SHP77 treated with DMSO at 0.1 percent for 48 hours (cell line): ENCODE measurements at regions not wholly inside any gene's neighbourhood (a gene's known extent, or its start where the extent isn't known, plus 50 kb on each side); places are given as distances from the start of the nearest gene placed in this dataset.

Experiments
- DNase-seq: peaks from one replicate; lab custom pipeline; 2025; lab: John Stamatoyannopoulos, UW

DNA sequence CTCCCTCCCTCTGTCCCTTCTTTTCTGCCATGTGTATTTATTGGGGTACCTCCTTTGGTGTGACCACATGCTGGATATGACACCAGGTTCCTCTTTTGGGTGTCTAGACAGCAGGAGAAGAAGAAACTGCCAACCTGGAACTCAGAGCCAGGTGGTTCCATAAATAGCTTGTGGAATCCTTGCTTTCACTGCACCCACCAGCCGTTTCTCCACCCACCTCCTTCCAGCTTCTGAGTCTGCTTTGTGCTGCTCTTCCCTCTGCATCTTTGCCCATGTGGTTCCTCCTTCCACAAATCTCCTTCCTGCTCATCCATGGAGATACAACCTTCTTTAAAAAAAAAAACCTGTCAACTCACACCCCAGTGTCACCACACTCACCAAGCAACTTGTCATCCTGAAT is 80.2 kb upstream of the SKOR2 start:
- DNase-seq: no peak

GRCh38 chr18:47331026-47331425 is 79.6 kb upstream of the SKOR2 start:
- no peak for DNase-seq

GRCh38 chr18:47323158-47323557 is 71.7 kb upstream of the SKOR2 start:
- no peak for DNase-seq

DNA sequence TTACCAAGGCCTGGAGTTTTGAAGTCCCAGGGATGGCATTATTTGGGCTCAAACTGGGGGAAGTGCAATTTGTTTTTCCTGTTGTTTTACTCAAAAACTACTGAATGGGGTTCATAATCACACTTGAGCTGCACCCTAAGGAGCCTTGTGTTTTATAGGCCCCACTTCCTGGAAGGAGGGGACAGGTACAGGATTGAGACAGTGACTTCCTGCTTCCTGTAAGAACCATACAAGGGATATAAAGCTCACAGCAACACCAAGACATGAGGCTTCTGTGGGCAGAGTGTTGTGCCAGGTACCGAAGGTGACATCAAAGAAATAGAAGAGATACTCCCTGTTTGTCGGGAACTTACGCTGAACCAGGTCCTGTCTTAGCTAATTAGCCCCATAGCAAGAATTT is 70.4 kb upstream of the SKOR2 start:
- DNase-seq: no peak

GRCh38 chr18:47317824-47318508 is 66.5 kb upstream of the SKOR2 start:
- DNase-seq: no peak

DNA sequence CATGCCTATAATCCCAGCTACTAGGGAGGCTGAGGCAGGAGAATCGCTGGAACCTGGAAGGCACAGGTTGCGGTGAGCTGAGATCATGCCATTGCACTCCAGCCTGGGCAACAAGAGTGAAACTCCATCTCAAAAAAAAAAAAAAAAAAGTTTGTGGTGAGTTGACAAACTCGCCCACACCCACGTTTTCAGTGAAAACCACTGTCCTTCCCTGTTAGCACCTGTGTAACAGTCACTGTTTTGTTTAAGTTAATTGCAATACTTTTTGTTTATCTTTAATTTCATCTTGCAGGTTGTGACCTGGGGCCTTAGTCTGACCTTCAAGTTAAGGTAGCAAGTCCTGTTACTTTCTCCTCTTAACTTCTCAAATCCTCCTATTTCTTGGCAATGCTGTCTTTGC is 65.5 kb upstream of the SKOR2 start:
- DNase-seq: no peak

GRCh38 chr18:47313901-47314300 is 62.4 kb upstream of the SKOR2 start:
- DNase-seq: no peak

GRCh38 chr18:47311585-47311984 is 60.1 kb upstream of the SKOR2 start:
- DNase-seq: no peak
